H9 (cell line): ENCODE measurements at regions not wholly inside any gene's neighbourhood (a gene's known extent, or its start where the extent isn't known, plus 50 kb on each side); places are given as distances from the start of the nearest gene placed in this dataset.
A peak's percentile ranks its signal among the peaks of the same experiment; 100 is the strongest.

Source experiments
- DNase-seq: peaks from one replicate; pipeline ENCODE4 v3.0.0-alpha.2; 2017
- H2AFZ ChIP-seq: one replicate; pipeline ENCODE4 v1.6.1; 2013; ENCODE audit warnings: mild to moderate bottlenecking, low read length, control low read depth, moderate library complexity
- H2AK5ac ChIP-seq: 2 replicates; pipeline ENCODE4 v1.6.1; 2013; ENCODE audit warnings: low read length, control low read depth, mixed read lengths; ENCODE audit not compliant: insufficient read length
- H2BK120ac ChIP-seq: one replicate; pipeline ENCODE4 v1.6.1; 2013; ENCODE audit warnings: low read depth, mild to moderate bottlenecking, low read length, control low read depth, inconsistent platforms; ENCODE audit not compliant: poor library complexity, severe bottlenecking
- H2BK12ac ChIP-seq: 2 replicates; pipeline ENCODE4 v1.6.1; 2013; ENCODE audit warnings: low read length, control low read depth, mixed read lengths, low read depth; ENCODE audit not compliant: insufficient read length
- H2BK15ac ChIP-seq: 2 replicates; pipeline ENCODE4 v1.6.1; 2013; ENCODE audit warnings: low read depth, low read length, control low read depth
- H2BK20ac ChIP-seq: one replicate; pipeline ENCODE4 v1.6.1; 2013; ENCODE audit warnings: low read depth, mild to moderate bottlenecking, low read length, control low read depth, inconsistent platforms; ENCODE audit not compliant: poor library complexity, severe bottlenecking
- H2BK5ac ChIP-seq: 2 replicates; pipeline ENCODE4 v1.6.1; 2013; ENCODE audit warnings: low read length, control low read depth, mixed read lengths; ENCODE audit not compliant: insufficient read length
- H3K14ac ChIP-seq: 2 replicates; pipeline ENCODE4 v1.6.1; 2013; ENCODE audit warnings: low read length, control low read depth; ENCODE audit not compliant: insufficient read depth
- H3K18ac ChIP-seq: 2 replicates; pipeline ENCODE4 v1.6.1; 2013; ENCODE audit warnings: low read depth, mild to moderate bottlenecking, mixed read lengths, low read length, control low read depth; ENCODE audit not compliant: insufficient read length
- H3K23ac ChIP-seq: 2 replicates; pipeline ENCODE4 v1.6.1; 2013; ENCODE audit warnings: low read length, control low read depth, mixed read lengths, low read depth; ENCODE audit not compliant: insufficient read length
- H3K23me2 ChIP-seq: 2 replicates; pipeline ENCODE4 v1.6.1; 2013; ENCODE audit warnings: low read depth, mild to moderate bottlenecking, mixed read lengths, low read length, control low read depth; ENCODE audit not compliant: insufficient read length, poor library complexity, severe bottlenecking
- H3K27ac ChIP-seq: 2 replicates; pipeline ENCODE4 v1.5.1; 2013; ENCODE audit warnings: low read length, control low read depth, mixed read lengths, low read depth; ENCODE audit not compliant: insufficient read length
- H3K27me3 ChIP-seq: 2 replicates; pipeline ENCODE4 v1.6.1; 2013; ENCODE audit warnings: low read length, control low read depth, inconsistent platforms; ENCODE audit not compliant: insufficient read depth
- H3K4ac ChIP-seq: 2 replicates; pipeline ENCODE4 v1.6.1; 2013; ENCODE audit warnings: low read depth, mild to moderate bottlenecking, control low read depth, inconsistent platforms, low read length, moderate library complexity
- H3K4me1 ChIP-seq: 2 replicates; pipeline ENCODE4 v1.6.1; 2013; ENCODE audit warnings: low read length, control low read depth, inconsistent platforms; ENCODE audit not compliant: insufficient read depth
- H3K4me2 ChIP-seq: 2 replicates; pipeline ENCODE4 v1.6.1; 2013; ENCODE audit warnings: low read length, control low read depth, mixed read lengths; ENCODE audit not compliant: insufficient read length, insufficient read depth
- H3K56ac ChIP-seq: 2 replicates; pipeline ENCODE4 v1.6.1; 2013; ENCODE audit warnings: low read depth, mild to moderate bottlenecking, mixed read lengths, low read length, control low read depth; ENCODE audit not compliant: insufficient read length
- H3K79me1 ChIP-seq: 2 replicates; pipeline ENCODE4 v1.6.1; 2013; ENCODE audit warnings: low read depth, mild to moderate bottlenecking, moderate library complexity, low read length, control low read depth, inconsistent platforms; ENCODE audit not compliant: insufficient read depth, poor library complexity, severe bottlenecking
- H3K79me2 ChIP-seq: 2 replicates; pipeline ENCODE4 v1.6.1; 2013; ENCODE audit warnings: low read length, control low read depth, inconsistent platforms; ENCODE audit not compliant: insufficient read depth
- H3K9ac ChIP-seq: 2 replicates; pipeline ENCODE4 v1.6.1; 2013; ENCODE audit warnings: low read length, control low read depth, mixed read lengths; ENCODE audit not compliant: insufficient read length; ENCODE audit errors: extremely low read depth
- H3K9me3 ChIP-seq: one replicate; pipeline ENCODE4 v1.6.1; 2013; ENCODE audit warnings: low read depth, low read length, inconsistent platforms; ENCODE audit not compliant: control insufficient read depth
- H3T11ph ChIP-seq: one replicate; pipeline ENCODE4 v1.6.1; 2013; ENCODE audit warnings: mild to moderate bottlenecking, low read length, control low read depth, inconsistent platforms
- H4K20me1 ChIP-seq: one replicate; pipeline ENCODE4 v1.6.1; 2013; ENCODE audit not compliant: control insufficient read depth, insufficient read length, insufficient read depth
- H4K5ac ChIP-seq: 2 replicates; pipeline ENCODE4 v1.6.1; 2013; ENCODE audit warnings: low read depth, mild to moderate bottlenecking, mixed read lengths, low read length, control low read depth; ENCODE audit not compliant: insufficient read length
- H4K8ac ChIP-seq: replicated peaks from 2 replicates; pipeline ENCODE4 v1.6.1; 2013; ENCODE audit warnings: low read length, control low read depth, mixed read lengths, low read depth; ENCODE audit not compliant: insufficient read length
- H4K91ac ChIP-seq: 2 replicates; pipeline ENCODE4 v1.6.1; 2013; ENCODE audit warnings: low read depth, mild to moderate bottlenecking, moderate library complexity, mixed read lengths, low read length, control low read depth; ENCODE audit not compliant: insufficient read length
- H3K27ac Mint-ChIP-seq, 3 experiments: 2 replicates in 2 of 3; 3 replicates in 1 of 3; pipeline ENCODE4 v1.8.0; 2020 to 2021; ENCODE audit warnings: mixed read lengths in 3 of 3, mild to moderate bottlenecking in 1 of 3, moderate library complexity in 1 of 3
- H3K27me3 Mint-ChIP-seq: 2 replicates; pipeline ENCODE4 v1.8.0; 2021; ENCODE audit warnings: low read depth, mild to moderate bottlenecking, moderate library complexity, mixed read lengths
- H3K36me3 Mint-ChIP-seq, 3 experiments: 2 replicates in 2 of 3; 3 replicates in 1 of 3; pipeline ENCODE4 v1.8.0; 2020 to 2021; ENCODE audit warnings: low read depth in 3 of 3, mixed read lengths in 3 of 3; ENCODE audit not compliant: insufficient read depth in 1 of 3
- H3K4me1 Mint-ChIP-seq, 2 experiments: 2 replicates each; pipeline ENCODE4 v1.8.0; 2020; ENCODE audit warnings: mixed read lengths in 2 of 2
- H3K4me3 Mint-ChIP-seq, 2 experiments: 2 replicates in 1 of 2; 3 replicates in 1 of 2; pipeline ENCODE4 v1.8.0; 2020 to 2021; ENCODE audit warnings: mild to moderate bottlenecking in 2 of 2, mixed read lengths in 2 of 2, moderate library complexity in 1 of 2
- H3K9me3 Mint-ChIP-seq, 2 experiments: 2 replicates in 1 of 2; 3 replicates in 1 of 2; pipeline ENCODE4 v1.8.0; 2020; ENCODE audit warnings: mild to moderate bottlenecking in 2 of 2, mixed read lengths in 2 of 2, moderate library complexity in 1 of 2
- CTCF ChIP-seq: fragments of 200-600 bp; sonication (generic); conservative IDR thresholded peaks from 3 replicates; pipeline ENCODE4 v1.8.0; 2021; ENCODE audit warnings: antibody characterized with exemption, mild to moderate bottlenecking
- WGBS: extraction: QIAGEN DNeasy Blood & Tissue Kit; methylation state at CpG from one replicate; pipeline ENCODE4 v1.1.7; 2013; ENCODE audit warnings: missing lambda C conversion rate, low lambda C conversion rate, mixed read lengths; ENCODE audit not compliant: insufficient read length; ENCODE audit errors: extremely low coverage; 5-methylcytosine and 5-hydroxymethylcytosine counted together

- peaks cover 0 to 4% (median 0%) of the 10 kb centered on the region in 3 experiments; a peak in 1 of 7 replicates for H3K36me3 Mint-ChIP-seq
- H3K79me1 ChIP-seq: no peaks in the 10 kb centered on the region
- no peak overlapping the region for H2BK20ac ChIP-seq
- no peaks in the 10 kb centered on the region for H3K79me2 ChIP-seq
- TF ChIP-seq CTCF: peak; percentile 81
- H3T11ph ChIP-seq: no peak overlapping the region
- H2BK15ac ChIP-seq: no peak overlapping the region
- no peak overlapping the region for H3K4me2 ChIP-seq
- H3K27ac ChIP-seq: no peak overlapping the region
- H4K20me1 ChIP-seq: no peaks in the 10 kb centered on the region
- no peak overlapping the region for H2BK120ac ChIP-seq
- no peak overlapping the region for H2BK12ac ChIP-seq
- no peak overlapping the region for H3K4me3 Mint-ChIP-seq
- no peak overlapping the region for H4K91ac ChIP-seq
- no peak overlapping the region for H4K8ac ChIP-seq
- H3K4ac ChIP-seq: no peak overlapping the region
- H3K9me3 ChIP-seq: no peaks in the 10 kb centered on the region
- H2BK5ac ChIP-seq: no peak overlapping the region
- no CpG with 5 or more reads among the region's 8 CpGs for WGBS
- H3K9ac ChIP-seq: no peak overlapping the region
- no peaks in the 10 kb centered on the region; the same call in 1 of the 2 replicates for H3K27me3 ChIP-seq
- H3K27me3 Mint-ChIP-seq: peaks cover 91% of the 10 kb centered on the region
- no peak overlapping the region for H3K27ac Mint-ChIP-seq
- H2AK5ac ChIP-seq: no peak overlapping the region
- H3K18ac ChIP-seq: no peak overlapping the region
- H3K23me2 ChIP-seq: peaks cover 2% of the 10 kb centered on the region
- H3K14ac ChIP-seq: no peak overlapping the region
- peak; percentile 66 for DNase-seq
- peaks cover 9 to 11% of the 10 kb centered on the region in 2 experiments for H3K4me1 Mint-ChIP-seq
- H3K23ac ChIP-seq: no peak overlapping the region
- H3K9me3 Mint-ChIP-seq: peaks cover 2 to 8% of the 10 kb centered on the region in 2 experiments; a peak in 3 of 5 replicates
- H2AFZ ChIP-seq: no peak overlapping the region
- no peak overlapping the region for H4K5ac ChIP-seq
- no peaks in the 10 kb centered on the region for H3K4me1 ChIP-seq
- H3K56ac ChIP-seq: no peak overlapping the region
Measured at GRCh38 chr22:22955866-22956535, 68.4 kb downstream of the IGLL5 start.
